Stimulated activated CD8-positive, alpha-beta memory T cell treated with anti-CD3 and anti-CD28 coated beads, Interleukin-4, amount 100 ng/mL, for 1 hour (primary cell): ENCODE measurements at regions not wholly inside any gene's neighbourhood (a gene's known extent, or its start where the extent isn't known, plus 50 kb on each side); places are given as distances from the start of the nearest gene placed in this dataset.
"Not testable (repeated sequence)": the region's sequence is repeated elsewhere in the genome, so short reads cannot be mapped to it uniquely, and the experiment has no call there.

Source experiments
- DNase-seq, 2 donors: peaks; one replicate each; pipeline ENCODE4 v3.0.0-alpha.2; 2020; ENCODE audit warnings: low read depth in 2 of 2, low spot score in 1 of 2

GRCh38 chrY:7320171-7320570 lies 408.6 kb upstream of the AMELY start:
- not testable (repeated sequence) for DNase-seq

GRCh38 chrY:7318122-7318521 lies 406.6 kb upstream of the AMELY start:
- no peak for DNase-seq

- DNase-seq: no peak
Measured at GRCh38 chrY:7317571-7317970, 406.0 kb upstream of the AMELY start.

GRCh38 chrY:7310482-7311269 lies 399.1 kb upstream of the AMELY start:
- DNase-seq: peak in 1 of 2 donors; percentile 30

GRCh38 chrY:7308816-7309215 lies 397.3 kb upstream of the AMELY start:
- DNase-seq: no peak

- DNase-seq: no peak
Measured at GRCh38 chrY:7302306-7302705, 390.8 kb upstream of the AMELY start.

DNA sequence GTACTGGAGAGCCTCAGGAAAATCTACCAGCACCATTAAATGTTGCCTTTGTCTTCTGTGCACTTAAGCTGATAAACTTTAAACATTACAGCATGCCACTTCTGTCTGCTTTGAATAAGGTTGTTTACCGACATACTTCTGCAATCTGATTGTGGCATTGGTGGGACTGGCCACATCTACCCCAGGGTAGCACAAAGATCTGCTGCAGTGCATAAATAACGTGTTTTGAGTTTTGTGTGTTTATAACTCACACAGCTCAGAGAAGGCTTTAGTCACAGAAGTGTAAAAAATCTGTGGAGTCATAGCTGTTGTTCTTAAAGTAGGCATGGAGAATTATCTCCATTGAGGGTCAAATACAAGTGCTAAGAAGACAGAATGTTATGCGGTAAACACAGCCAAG lies 388.4 kb upstream of the AMELY start:
- no peak for DNase-seq

DNA sequence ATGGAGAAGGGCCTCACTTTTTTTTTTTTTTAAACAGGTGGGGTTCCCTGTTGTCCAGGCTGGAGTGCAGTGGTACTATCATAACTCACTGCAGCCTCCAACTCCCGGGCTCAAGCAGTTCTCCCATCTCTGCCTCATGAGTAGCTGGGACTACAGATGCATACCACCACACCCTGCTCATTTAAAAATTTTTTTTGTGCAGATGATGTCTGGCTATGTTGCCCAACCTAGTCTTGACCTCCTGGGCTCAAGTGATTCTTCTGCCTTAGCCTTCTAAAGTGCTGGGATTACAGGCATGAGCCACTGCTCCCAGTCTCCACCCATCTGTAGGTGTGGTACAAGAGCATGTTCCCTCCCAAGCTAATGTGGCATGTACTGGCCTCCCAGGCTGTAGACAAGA lies 380.6 kb upstream of the AMELY start:
- DNase-seq: no peak

GRCh38 chrY:7289889-7290833 lies 378.6 kb upstream of the AMELY start:
- DNase-seq: no peak

GRCh38 chrY:7288611-7289010 lies 377.1 kb upstream of the AMELY start:
- DNase-seq: no peak

DNA sequence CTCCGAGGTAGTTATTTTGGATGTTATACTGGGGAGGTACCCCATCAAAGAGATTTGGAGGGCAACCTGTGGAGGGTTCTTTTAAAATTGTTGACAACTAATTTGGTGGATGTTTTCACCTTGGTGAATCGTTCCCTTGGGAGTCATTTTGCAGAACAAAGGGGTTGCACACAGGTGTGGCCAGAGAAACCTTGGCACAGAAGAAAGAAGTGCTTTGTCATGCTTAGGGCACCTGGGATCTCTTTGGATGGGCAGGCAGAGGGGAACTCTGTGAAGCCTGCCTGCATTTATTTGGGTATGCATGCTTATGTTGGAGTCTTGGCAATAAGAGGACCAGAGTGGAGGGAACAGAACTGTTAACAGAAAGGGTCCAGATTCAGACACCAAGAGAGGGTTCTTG lies 376.4 kb upstream of the AMELY start:
- DNase-seq: not testable (repeated sequence)

GRCh38 chrY:7285388-7285787 lies 373.8 kb upstream of the AMELY start:
- DNase-seq: no peak

DNA sequence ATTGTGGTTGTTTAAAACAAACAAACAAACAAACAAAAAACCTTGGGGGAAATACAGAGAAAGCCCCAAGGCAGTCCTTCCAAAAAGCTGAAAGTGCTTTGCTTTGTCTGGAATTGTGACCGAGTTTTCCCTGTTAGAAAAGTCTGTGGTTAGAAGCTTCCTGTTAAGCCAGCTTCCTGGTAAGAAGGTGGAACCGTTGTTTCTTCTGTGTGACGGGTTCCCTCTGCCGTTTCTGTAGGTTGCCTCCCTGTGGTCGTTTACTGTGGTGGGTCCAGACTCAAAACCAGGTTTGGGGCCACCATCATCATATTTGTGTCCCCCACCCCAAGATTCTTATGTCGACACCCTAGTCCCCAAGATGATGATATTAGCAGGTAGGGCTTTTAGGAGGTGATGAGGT lies 371.4 kb upstream of the AMELY start:
- no peak for DNase-seq

DNA sequence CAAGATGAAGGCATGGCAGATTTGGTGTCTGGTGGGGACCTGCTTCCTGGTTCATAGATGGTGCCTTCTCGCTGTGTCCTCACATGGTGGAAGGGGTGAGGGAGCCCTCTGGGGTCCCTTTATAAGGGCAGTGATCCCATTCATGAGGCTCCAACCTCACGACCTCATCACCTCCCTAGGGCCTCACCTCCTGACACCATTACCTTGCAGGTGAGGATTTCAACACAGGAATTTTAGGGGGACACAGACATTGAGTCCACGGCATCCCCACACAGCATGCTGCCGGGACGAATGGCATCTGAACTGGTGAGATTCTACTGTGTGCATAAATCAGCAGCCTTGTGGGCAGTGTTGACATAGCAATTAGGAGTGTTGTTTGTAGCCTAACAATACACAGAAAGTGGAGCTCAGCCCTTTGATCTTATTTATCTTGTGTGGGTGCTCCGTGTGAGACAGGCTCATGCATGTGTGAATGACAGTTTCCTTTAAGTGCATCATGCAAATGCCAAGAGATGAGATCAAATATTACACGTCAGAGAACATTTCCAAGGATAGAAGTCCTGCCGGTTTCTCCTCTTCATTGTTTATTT lies 368.7 kb upstream of the AMELY start:
- DNase-seq: not testable (repeated sequence)

DNA sequence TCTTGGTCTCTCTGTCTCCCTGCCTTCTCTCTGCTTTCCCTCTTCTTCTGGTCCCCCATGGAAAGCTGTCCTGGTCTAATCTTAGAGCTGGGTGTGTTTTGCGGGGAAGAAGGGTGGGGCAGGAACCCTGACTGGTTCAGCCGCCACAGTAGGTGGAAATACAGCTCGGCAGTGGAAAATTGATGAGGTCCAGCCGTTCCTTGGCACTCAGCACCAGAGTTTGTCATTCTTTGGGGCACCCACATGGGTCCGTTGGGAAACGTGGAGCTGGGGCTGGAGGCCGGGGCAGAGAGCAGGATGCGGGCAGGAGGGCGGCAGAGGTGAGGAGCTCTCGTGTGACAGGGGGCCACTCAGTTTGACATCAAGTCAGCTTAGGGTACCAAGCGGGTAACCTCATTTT lies 364.2 kb upstream of the AMELY start:
- DNase-seq: no peak

- no peak for DNase-seq
Measured at GRCh38 chrY:7275014-7275413, 363.5 kb upstream of the AMELY start.

- no peak for DNase-seq
Measured at GRCh38 chrY:7274369-7274913, 362.9 kb upstream of the AMELY start.

DNA sequence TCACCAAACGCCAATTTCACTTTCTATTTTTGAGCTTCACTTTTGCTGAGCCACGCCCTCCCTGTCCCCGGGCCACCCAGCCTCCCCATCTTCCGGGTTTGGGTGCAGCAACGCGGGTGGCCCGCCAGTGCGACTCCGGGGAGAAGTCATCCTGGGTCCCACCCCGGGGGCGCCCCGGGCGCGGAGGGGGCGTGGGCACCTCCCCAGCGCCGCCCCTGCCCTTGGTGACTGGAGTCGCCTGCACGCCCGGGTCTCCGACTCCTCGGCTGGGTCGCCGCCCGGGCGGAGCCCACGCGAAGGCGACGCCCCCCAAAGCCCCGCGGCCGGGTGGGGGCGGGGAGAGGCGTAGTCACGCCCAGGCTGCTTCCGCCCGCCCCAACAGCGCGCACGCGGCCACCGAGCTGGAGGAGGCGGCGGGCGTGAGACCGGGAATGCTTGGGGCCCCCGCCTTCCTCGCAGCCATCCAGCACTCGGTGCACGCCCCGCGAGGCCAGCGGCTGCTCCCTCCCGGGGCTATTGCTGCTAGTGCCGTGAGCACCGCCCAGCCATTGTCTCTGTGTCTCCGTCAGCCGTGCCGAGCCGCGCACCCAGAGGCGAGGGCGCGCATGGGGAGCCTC lies 362.1 kb upstream of the AMELY start:
- peak in 1 of 2 donors; percentile 78 for DNase-seq

GRCh38 chrY:7272556-7273195 lies 361.1 kb upstream of the AMELY start:
- DNase-seq: peak in 1 of 2 donors; percentile 46

DNA sequence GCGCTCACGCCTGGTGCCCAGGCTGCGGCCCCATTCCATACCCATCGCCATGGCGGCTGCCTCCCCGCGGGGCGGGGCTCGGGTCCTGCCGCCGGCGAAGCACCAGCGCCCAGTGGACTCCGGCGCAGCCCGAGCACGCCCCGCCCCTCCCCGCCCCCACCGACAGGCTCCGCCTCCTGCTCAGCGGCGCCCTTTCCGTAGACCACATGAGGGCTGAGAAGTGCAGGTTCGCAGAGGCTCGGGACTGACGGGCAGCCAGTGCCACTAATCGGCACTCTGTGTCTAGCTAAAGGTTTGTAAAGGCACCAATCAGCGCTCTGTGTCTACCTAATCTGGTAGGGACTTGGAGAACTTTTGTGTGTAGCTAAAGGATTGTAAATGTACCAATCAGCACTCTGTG lies 352.2 kb upstream of the AMELY start:
- DNase-seq: no peak

DNA sequence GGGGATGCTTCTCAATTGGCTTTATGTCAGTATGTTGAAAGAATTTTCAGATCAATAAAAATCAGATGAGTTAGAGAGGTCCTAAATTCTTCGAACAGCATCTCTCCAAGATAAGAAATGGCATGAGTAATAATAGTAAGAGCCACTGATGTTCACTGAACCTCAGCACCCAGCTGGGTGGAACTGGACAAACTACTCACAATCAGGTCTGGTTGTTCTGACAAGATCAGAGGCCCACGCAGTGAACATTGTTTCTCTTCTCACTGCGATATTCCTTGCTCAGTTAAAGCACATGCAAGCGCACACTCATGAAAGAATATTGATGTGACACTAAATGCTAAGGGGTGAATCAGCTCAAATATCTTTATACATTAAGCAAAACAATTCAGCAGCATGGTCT lies 351.0 kb upstream of the AMELY start:
- DNase-seq: no peak
